ENCODE measurements at regions not wholly inside any gene's neighbourhood (a gene's known extent, or its start where the extent isn't known, plus 50 kb on each side); places are given as distances from the start of the nearest gene placed in this dataset.
A peak's percentile ranks its signal among the peaks of the same experiment; 100 is the strongest.
"Not testable (repeated sequence)": the region's sequence is repeated elsewhere in the genome, so short reads cannot be mapped to it uniquely, and the experiment has no call there.

DNA sequence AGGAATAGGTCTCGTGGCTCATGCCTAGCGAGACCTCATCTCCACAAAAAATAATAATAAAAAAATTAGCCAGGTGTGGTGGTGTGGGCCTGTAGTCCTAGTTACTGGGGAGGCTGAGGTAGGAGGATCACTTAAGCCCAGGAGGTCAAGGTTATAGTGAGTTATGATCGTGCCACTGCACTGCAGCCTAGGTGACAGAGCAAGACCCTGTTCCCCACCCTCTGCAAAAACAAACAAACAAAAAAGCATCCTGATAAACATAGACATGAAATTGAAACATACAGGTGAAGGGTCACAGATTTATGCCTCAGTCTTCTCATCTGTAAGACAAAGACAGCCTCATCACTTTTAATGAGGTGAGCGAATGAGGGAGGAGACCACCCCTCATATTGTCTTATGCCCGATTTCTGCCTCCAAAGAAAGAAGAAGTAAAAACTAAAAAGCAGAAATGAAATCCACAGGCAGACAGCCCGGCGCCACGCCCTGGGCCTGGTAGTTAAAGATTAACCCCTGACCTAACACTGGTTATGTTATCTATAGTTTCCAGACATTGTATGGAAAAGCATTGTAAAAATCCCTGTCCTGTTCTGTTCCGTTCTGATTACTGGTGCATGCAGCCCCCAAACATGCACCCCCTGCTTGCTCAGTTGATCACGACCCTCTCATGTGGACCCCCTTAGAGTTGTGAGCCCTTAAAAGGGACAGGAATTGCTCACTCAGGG is 138.5 kb downstream of the OR2B2 start:
- H3K9ac ChIP-seq (ENCODE audit: low read length in 5 of 5); H3K36me3 ChIP-seq (ENCODE audit: control insufficient read depth in 5 of 5, insufficient read depth in 5 of 5, low read length in 5 of 5); H3K27ac ChIP-seq (ENCODE audit: low read depth, low read length); H3K9me3 ChIP-seq (ENCODE audit: control insufficient read depth in 5 of 5, low read length in 5 of 5); H3K4me3 ChIP-seq (ENCODE audit: low read depth in 1 of 5, low read length in 5 of 5): not testable (repeated sequence)
- H3K4me1 ChIP-seq (ENCODE audit: control insufficient read depth in 5 of 5, insufficient read depth in 5 of 5, low read length in 5 of 5): peaks cover 0 to 11% (median 10%) of the 10 kb centered on the region in 5 donors
- H3K27me3 ChIP-seq (ENCODE audit: control insufficient read depth in 5 of 5, insufficient read depth in 4 of 5, low read length in 5 of 5): peaks cover 3 to 17% (median 11%) of the 10 kb centered on the region in 5 donors

- Histone ChIP-seq H3K27ac (ENCODE audit: low read depth, low read length) (no peak overlapping the region), H3K9ac (ENCODE audit: low read length in 5 of 5) (peak overlapping the region in 2 of 5 donors; percentile 41 to 48), H3K27me3 (ENCODE audit: control insufficient read depth in 5 of 5, insufficient read depth in 4 of 5, low read length in 5 of 5) (peaks cover 7 to 19% (median 17%) of the 10 kb centered on the region in 5 donors), H3K36me3 (ENCODE audit: control insufficient read depth in 5 of 5, insufficient read depth in 5 of 5, low read length in 5 of 5) (no peaks in the 10 kb centered on the region), H3K4me1 (ENCODE audit: control insufficient read depth in 5 of 5, insufficient read depth in 5 of 5, low read length in 5 of 5) (peaks cover 0 to 11% (median 10%) of the 10 kb centered on the region in 5 donors), H3K9me3 (ENCODE audit: control insufficient read depth in 5 of 5, low read length in 5 of 5) (no peaks in the 10 kb centered on the region), H3K4me3 (ENCODE audit: low read depth in 1 of 5, low read length in 5 of 5) (peak overlapping the region in 4 of 5 donors; percentile 9 to 56 (median 28))
Measured at GRCh38 chr6:27772261-27773001, 139.8 kb downstream of the OR2B2 start.

DNA sequence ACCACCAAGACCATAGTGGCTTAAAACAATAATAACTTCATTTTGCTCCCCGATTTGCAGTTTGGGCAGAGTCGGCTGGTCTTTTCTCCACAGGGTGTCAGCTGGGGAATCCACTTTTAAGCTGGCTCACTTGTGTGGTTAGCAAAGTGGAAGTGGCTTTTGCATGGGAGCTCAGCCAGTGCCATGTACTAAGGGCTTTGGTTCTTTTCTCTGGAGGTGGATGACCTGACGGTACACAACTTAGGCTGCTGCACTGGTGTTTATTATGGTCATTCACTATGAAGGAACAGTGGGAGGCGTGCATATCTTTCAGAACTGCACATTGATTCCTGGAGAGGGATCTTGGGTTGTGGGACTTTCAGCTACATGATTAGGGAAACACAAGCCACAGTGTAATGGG is 141.0 kb downstream of the OR2B2 start:
- Histone ChIP-seq H3K9ac (ENCODE audit: low read length in 5 of 5) (no peak overlapping the region), H3K9me3 (ENCODE audit: control insufficient read depth in 5 of 5, low read length in 5 of 5) (no peaks in the 10 kb centered on the region), H3K27me3 (ENCODE audit: control insufficient read depth in 5 of 5, insufficient read depth in 4 of 5, low read length in 5 of 5) (peaks cover 3 to 19% (median 15%) of the 10 kb centered on the region in 5 donors), H3K27ac (ENCODE audit: low read depth, low read length) (no peak overlapping the region), H3K4me1 (ENCODE audit: control insufficient read depth in 5 of 5, insufficient read depth in 5 of 5, low read length in 5 of 5) (peaks cover 0 to 11% (median 10%) of the 10 kb centered on the region in 5 donors), H3K4me3 (ENCODE audit: low read depth in 1 of 5, low read length in 5 of 5) (no peak overlapping the region), H3K36me3 (ENCODE audit: control insufficient read depth in 5 of 5, insufficient read depth in 5 of 5, low read length in 5 of 5) (no peaks in the 10 kb centered on the region)

- peaks cover 0 to 11% (median 10%) of the 10 kb centered on the region in 5 donors for H3K4me1 ChIP-seq (ENCODE audit: control insufficient read depth in 5 of 5, insufficient read depth in 5 of 5, low read length in 5 of 5)
- no peaks in the 10 kb centered on the region for H3K9me3 ChIP-seq (ENCODE audit: control insufficient read depth in 5 of 5, low read length in 5 of 5)
- no peak overlapping the region for H3K4me3 ChIP-seq (ENCODE audit: low read depth in 1 of 5, low read length in 5 of 5)
- H3K27me3 ChIP-seq (ENCODE audit: control insufficient read depth in 5 of 5, insufficient read depth in 4 of 5, low read length in 5 of 5): peaks cover 6 to 23% (median 15%) of the 10 kb centered on the region in 5 donors
- no peak overlapping the region for H3K9ac ChIP-seq (ENCODE audit: low read length in 5 of 5)
- H3K27ac ChIP-seq (ENCODE audit: low read depth, low read length): no peak overlapping the region
- no peaks in the 10 kb centered on the region for H3K36me3 ChIP-seq (ENCODE audit: control insufficient read depth in 5 of 5, insufficient read depth in 5 of 5, low read length in 5 of 5)
Measured at GRCh38 chr6:27770724-27771123, 141.5 kb downstream of the OR2B2 start.

DNA sequence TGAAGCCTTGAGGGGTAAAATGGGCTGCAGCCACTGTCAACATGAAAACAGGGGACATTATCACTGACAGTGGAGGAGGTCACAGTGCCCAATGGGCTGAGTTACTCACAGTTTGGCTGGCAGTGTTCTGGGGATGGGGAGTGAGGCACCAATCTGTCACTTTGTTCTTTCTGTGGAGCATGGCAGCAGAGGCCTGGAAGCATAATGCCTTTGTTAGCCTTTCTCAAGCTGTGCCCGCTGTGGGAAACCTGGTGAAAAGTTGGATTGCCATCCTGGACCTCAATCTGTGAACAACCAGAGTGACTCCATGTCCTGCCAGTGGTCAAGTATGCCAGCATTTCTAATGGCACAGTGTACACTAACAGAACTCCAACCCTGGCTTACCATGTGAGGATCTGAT is 143.6 kb downstream of the OR2B2 start:
- H3K27me3 ChIP-seq (ENCODE audit: control insufficient read depth in 5 of 5, insufficient read depth in 4 of 5, low read length in 5 of 5): peaks cover 14 to 29% (median 15%) of the 10 kb centered on the region in 5 donors
- H3K9ac ChIP-seq (ENCODE audit: low read length in 5 of 5): peak overlapping the region in 1 of 5 donors; percentile 2
- no peak overlapping the region for H3K27ac ChIP-seq (ENCODE audit: low read depth, low read length)
- no peak overlapping the region for H3K4me3 ChIP-seq (ENCODE audit: low read depth in 1 of 5, low read length in 5 of 5)
- H3K9me3 ChIP-seq (ENCODE audit: control insufficient read depth in 5 of 5, low read length in 5 of 5): no peaks in the 10 kb centered on the region
- H3K4me1 ChIP-seq (ENCODE audit: control insufficient read depth in 5 of 5, insufficient read depth in 5 of 5, low read length in 5 of 5): peaks cover 0 to 11% (median 10%) of the 10 kb centered on the region in 5 donors
- H3K36me3 ChIP-seq (ENCODE audit: control insufficient read depth in 5 of 5, insufficient read depth in 5 of 5, low read length in 5 of 5): no peaks in the 10 kb centered on the region

DNA sequence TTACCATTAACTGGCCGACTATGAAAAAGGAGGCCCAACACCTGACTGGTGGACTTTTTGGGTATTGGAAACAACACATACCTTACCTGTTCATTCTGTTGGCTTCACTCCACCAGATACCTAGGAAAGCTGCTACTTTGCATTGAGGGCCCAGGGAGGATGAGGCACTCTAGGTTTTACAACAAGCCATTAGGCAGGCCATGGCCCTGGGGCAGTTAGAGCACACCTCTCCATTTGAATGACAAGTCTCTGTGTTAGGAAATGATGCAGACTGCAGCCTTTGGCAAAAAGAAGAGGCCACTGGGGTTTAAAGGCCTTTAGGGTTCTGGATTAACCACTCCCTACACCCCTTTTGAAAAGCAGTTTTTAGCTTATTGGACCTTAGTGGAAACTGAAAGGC is 144.3 kb downstream of the OR2B2 start:
- Histone ChIP-seq H3K4me3 (ENCODE audit: low read depth in 1 of 5, low read length in 5 of 5) (no peak overlapping the region), H3K9me3 (ENCODE audit: control insufficient read depth in 5 of 5, low read length in 5 of 5) (no peaks in the 10 kb centered on the region), H3K4me1 (ENCODE audit: control insufficient read depth in 5 of 5, insufficient read depth in 5 of 5, low read length in 5 of 5) (peaks cover 0 to 9% (median 9%) of the 10 kb centered on the region in 5 donors), H3K27me3 (ENCODE audit: control insufficient read depth in 5 of 5, insufficient read depth in 4 of 5, low read length in 5 of 5) (peaks cover 14 to 29% (median 15%) of the 10 kb centered on the region in 5 donors), H3K9ac (ENCODE audit: low read length in 5 of 5) (no peak overlapping the region), H3K36me3 (ENCODE audit: control insufficient read depth in 5 of 5, insufficient read depth in 5 of 5, low read length in 5 of 5) (no peaks in the 10 kb centered on the region), H3K27ac (ENCODE audit: low read depth, low read length) (no peak overlapping the region)

- Histone ChIP-seq H3K9me3 (ENCODE audit: control insufficient read depth in 5 of 5, low read length in 5 of 5) (no peaks in the 10 kb centered on the region), H3K4me3 (ENCODE audit: low read depth in 1 of 5, low read length in 5 of 5) (no peak overlapping the region), H3K4me1 (ENCODE audit: control insufficient read depth in 5 of 5, insufficient read depth in 5 of 5, low read length in 5 of 5) (no peaks in the 10 kb centered on the region), H3K27ac (ENCODE audit: low read depth, low read length) (no peak overlapping the region), H3K36me3 (ENCODE audit: control insufficient read depth in 5 of 5, insufficient read depth in 5 of 5, low read length in 5 of 5) (no peaks in the 10 kb centered on the region), H3K9ac (ENCODE audit: low read length in 5 of 5) (no peak overlapping the region), H3K27me3 (ENCODE audit: control insufficient read depth in 5 of 5, insufficient read depth in 4 of 5, low read length in 5 of 5) (peaks cover 14 to 33% (median 19%) of the 10 kb centered on the region in 5 donors)
Measured at GRCh38 chr6:27766405-27766804, 145.8 kb downstream of the OR2B2 start.

DNA sequence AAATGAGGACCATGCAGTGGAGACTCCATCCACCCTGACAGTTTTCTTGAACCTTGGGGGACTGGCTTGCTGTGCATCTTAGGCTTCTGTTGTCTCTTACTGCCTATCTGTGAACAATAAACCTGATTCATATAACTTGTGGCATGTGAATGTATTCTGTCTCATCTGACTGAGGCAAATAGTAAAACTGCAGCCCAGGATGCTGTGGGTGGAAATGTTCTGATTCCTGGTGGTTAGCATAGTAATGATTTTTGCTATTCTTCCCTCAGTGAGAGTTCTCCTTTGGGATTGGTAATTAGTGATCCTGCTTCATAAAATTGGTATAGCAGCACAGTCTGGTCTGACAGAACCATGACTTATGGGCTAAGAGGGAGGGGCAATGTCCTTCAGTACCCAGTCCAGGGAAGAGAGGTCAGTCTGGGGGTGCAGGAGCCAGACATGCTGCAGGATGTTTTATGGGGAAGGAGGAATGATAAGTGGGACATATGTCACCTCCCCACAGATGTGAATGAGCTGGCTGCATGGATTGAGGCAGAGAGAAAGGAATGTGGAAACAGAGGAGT is 147.1 kb downstream of the OR2B2 start:
- Histone ChIP-seq H3K27me3 (ENCODE audit: control insufficient read depth in 5 of 5, insufficient read depth in 4 of 5, low read length in 5 of 5) (peaks cover 14 to 29% (median 19%) of the 10 kb centered on the region in 5 donors), H3K4me1 (ENCODE audit: control insufficient read depth in 5 of 5, insufficient read depth in 5 of 5, low read length in 5 of 5) (no peaks in the 10 kb centered on the region)

DNA sequence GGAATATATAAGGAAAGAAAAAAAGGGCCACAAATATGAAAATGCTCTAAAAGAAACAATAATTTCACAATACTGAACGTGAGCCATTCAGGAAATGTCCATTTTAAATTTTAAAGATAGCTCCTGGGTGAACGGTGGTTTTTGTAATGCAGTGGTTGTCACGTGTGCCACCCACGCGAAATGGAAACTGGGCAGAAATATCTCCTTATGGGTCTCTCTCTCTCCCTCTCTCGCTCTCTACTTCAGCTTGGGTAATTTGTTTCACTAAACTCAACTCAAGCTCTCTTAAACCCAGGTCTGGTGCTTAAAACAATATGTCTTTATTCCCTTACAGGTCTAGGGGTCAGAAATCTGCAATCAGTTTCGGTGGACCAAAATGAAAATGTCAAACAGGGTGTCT is 150.8 kb downstream of the OR2B2 start:
- Histone ChIP-seq H3K4me3 (ENCODE audit: low read depth in 1 of 5, low read length in 5 of 5) (no peak overlapping the region), H3K9me3 (ENCODE audit: control insufficient read depth in 5 of 5, low read length in 5 of 5) (no peaks in the 10 kb centered on the region), H3K27me3 (ENCODE audit: control insufficient read depth in 5 of 5, insufficient read depth in 4 of 5, low read length in 5 of 5) (peaks cover 0 to 28% (median 24%) of the 10 kb centered on the region in 5 donors), H3K4me1 (ENCODE audit: control insufficient read depth in 5 of 5, insufficient read depth in 5 of 5, low read length in 5 of 5) (peaks cover 0 to 10% (median 4%) of the 10 kb centered on the region in 5 donors), H3K27ac (ENCODE audit: low read depth, low read length) (no peak overlapping the region), H3K9ac (ENCODE audit: low read length in 5 of 5) (no peak overlapping the region), H3K36me3 (ENCODE audit: control insufficient read depth in 5 of 5, insufficient read depth in 5 of 5, low read length in 5 of 5) (no peaks in the 10 kb centered on the region)

More for the DNA sequence above, 147.1 kb downstream of the OR2B2 start:
- no peaks in the 10 kb centered on the region for H3K9me3 ChIP-seq (ENCODE audit: control insufficient read depth in 5 of 5, low read length in 5 of 5)
- no peaks in the 10 kb centered on the region for H3K36me3 ChIP-seq (ENCODE audit: control insufficient read depth in 5 of 5, insufficient read depth in 5 of 5, low read length in 5 of 5)
- no peak overlapping the region for H3K27ac ChIP-seq (ENCODE audit: low read depth, low read length)
- H3K4me3 ChIP-seq (ENCODE audit: low read depth in 1 of 5, low read length in 5 of 5): no peak overlapping the region
- H3K9ac ChIP-seq (ENCODE audit: low read length in 5 of 5): no peak overlapping the region

GRCh38 chr6:27760464-27760863 is 151.7 kb downstream of the OR2B2 start:
- no peak overlapping the region for H3K27ac ChIP-seq (ENCODE audit: low read depth, low read length)
- H3K9me3 ChIP-seq (ENCODE audit: control insufficient read depth in 5 of 5, low read length in 5 of 5): no peaks in the 10 kb centered on the region
- peaks cover 0 to 10% (median 4%) of the 10 kb centered on the region in 5 donors for H3K4me1 ChIP-seq (ENCODE audit: control insufficient read depth in 5 of 5, insufficient read depth in 5 of 5, low read length in 5 of 5)
- H3K36me3 ChIP-seq (ENCODE audit: control insufficient read depth in 5 of 5, insufficient read depth in 5 of 5, low read length in 5 of 5): no peaks in the 10 kb centered on the region
- peaks cover 0 to 24% (median 21%) of the 10 kb centered on the region in 5 donors for H3K27me3 ChIP-seq (ENCODE audit: control insufficient read depth in 5 of 5, insufficient read depth in 4 of 5, low read length in 5 of 5)
- H3K4me3 ChIP-seq (ENCODE audit: low read depth in 1 of 5, low read length in 5 of 5): no peak overlapping the region
- H3K9ac ChIP-seq (ENCODE audit: low read length in 5 of 5): no peak overlapping the region

Data from subcutaneous abdominal adipose tissue (tissue), 5 donors.